Bronchial epithelial cell (primary cell): ENCODE measurements at regions not wholly inside any gene's neighbourhood (a gene's known extent, or its start where the extent isn't known, plus 50 kb on each side); places are given as distances from the start of the nearest gene placed in this dataset.

Source experiments
- DNase-seq: peaks from one replicate; pipeline ENCODE4 v3.0.0-alpha.2; 2010; ENCODE audit warnings: low read depth
- FAIRE-seq: peaks from 2 replicates; lab custom pipeline; 2011; peaks lifted over from hg19 to GRCh38; lab: Jason Lieb, UNC
- H3K27me3 ChIP-seq: 2 replicates; pipeline ENCODE4 v1.5.1; 2011; ENCODE audit warnings: low read length; ENCODE audit not compliant: control insufficient read depth, insufficient read depth
- H3K36me3 ChIP-seq: 2 replicates; pipeline ENCODE4 v1.5.1; 2011; ENCODE audit warnings: low read length; ENCODE audit not compliant: control insufficient read depth, insufficient read depth
- H3K4me3 ChIP-seq: 2 replicates; pipeline ENCODE4 v1.5.1; 2011; ENCODE audit warnings: mild to moderate bottlenecking, low read depth, low read length, control low read depth
- TF ChIP-seq, protein P1 (sequence below): IDR thresholded peaks from 2 replicates; pipeline ENCODE4 v1.5.1; 2011; ENCODE audit warnings: mild to moderate bottlenecking, moderate library complexity, low read length, control low read depth, inconsistent platforms; ENCODE audit not compliant: insufficient read depth, severe bottlenecking

DNA sequence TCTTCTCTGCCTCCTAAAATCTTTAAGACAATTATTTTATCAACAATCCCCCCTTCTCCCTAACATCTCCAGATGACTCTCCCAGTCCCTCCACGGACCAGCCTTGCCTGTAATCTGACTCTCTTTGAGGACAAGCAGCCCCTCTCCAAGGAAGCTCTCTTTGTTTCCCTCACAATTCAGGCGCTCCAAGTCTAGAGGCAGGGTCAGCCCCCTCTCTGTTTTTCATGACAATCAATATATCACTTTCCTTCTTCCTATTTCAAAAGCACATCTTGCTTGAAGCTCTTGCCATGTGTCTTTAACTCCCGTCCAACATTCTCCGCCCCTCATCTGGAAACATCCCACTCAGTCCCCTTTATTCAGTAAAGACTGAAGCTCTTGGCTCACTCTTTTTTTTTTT lies 393.4 kb upstream of the SULF2 start:
- TF ChIP-seq, protein P1, sequence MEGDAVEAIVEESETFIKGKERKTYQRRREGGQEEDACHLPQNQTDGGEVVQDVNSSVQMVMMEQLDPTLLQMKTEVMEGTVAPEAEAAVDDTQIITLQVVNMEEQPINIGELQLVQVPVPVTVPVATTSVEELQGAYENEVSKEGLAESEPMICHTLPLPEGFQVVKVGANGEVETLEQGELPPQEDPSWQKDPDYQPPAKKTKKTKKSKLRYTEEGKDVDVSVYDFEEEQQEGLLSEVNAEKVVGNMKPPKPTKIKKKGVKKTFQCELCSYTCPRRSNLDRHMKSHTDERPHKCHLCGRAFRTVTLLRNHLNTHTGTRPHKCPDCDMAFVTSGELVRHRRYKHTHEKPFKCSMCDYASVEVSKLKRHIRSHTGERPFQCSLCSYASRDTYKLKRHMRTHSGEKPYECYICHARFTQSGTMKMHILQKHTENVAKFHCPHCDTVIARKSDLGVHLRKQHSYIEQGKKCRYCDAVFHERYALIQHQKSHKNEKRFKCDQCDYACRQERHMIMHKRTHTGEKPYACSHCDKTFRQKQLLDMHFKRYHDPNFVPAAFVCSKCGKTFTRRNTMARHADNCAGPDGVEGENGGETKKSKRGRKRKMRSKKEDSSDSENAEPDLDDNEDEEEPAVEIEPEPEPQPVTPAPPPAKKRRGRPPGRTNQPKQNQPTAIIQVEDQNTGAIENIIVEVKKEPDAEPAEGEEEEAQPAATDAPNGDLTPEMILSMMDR, result no peak
- H3K27me3 ChIP-seq, result no peaks in the 10 kb centered on the region
- no peak overlapping the region for H3K4me3 ChIP-seq
- DNase-seq, result no peak
- no peak for FAIRE-seq
- no peaks in the 10 kb centered on the region for H3K36me3 ChIP-seq

DNA sequence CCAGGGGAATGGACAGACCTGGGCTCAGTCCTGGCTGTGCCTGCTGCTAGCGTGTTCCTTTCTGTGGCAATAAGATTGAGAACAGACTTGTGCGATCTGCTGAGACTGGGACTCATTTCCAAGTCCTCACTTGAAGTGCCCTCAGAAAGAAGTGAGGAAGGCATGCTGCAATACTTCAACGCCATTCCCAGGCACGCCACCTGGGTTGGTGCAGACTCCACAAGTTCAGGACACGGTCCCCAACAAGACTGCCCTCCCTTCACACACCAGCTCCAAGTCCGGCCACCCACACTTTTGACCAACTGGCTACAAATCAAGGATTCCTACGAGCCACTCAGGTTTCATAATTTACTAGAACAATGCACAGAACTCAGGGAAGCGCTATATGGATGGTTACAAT lies 391.8 kb upstream of the SULF2 start:
- DNase-seq (no peak), FAIRE-seq (no peak)
- TF ChIP-seq, protein P1, result no peak
- Histone ChIP-seq H3K27me3 (peaks cover 2% of the 10 kb centered on the region), H3K36me3 (no peaks in the 10 kb centered on the region), H3K4me3 (no peak overlapping the region)

DNA sequence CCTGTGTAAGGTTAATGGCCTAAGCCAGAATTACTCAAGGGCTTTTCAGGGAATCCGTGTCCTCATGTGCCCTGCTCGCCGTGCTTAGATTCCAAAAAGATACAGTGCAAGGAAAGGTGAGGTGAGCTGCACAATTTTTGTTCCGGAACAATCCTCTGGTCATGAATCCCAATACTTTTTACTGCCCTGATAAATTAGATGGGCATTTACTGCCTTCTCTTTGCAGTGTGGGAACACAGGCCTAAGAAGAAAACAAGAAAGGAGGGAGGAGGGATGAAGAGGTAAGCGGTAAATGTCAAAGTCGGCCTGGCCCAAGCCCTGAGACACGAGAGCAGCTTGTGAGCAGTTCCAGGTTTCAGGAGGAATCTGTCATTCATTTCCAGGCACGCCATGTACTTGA lies 390.9 kb upstream of the SULF2 start:
- Histone ChIP-seq H3K27me3 (peaks cover 2% of the 10 kb centered on the region), H3K4me3 (no peak overlapping the region), H3K36me3 (no peaks in the 10 kb centered on the region)
- DNase-seq (no peak), FAIRE-seq (no peak)
- TF ChIP-seq, protein P1, result no peak

DNA sequence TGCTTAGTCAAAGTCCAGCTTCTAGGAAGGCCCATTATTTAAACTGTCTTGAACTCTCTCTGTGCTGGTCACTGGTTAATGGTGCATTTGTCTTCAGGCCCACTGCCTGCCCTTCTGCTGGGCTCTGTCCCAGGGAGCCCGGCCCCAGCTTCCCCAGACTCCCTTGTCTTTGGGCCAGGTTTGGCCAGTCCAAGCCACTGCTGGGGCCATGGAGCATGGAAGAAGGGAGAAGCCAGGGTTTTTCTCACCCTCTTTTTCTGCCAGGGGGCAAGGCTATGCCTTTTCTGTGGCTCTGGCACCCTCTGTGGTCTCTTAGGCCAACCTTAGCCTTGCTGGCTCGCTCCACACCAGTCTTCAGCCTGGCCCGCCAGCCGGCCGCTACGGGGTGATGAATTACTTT lies 390.0 kb upstream of the SULF2 start:
- Histone ChIP-seq H3K4me3 (no peak overlapping the region), H3K36me3 (no peaks in the 10 kb centered on the region), H3K27me3 (peaks cover 2% of the 10 kb centered on the region)
- DNase-seq (no peak), FAIRE-seq (no peak)
- TF ChIP-seq, protein P1, result no peak

DNA sequence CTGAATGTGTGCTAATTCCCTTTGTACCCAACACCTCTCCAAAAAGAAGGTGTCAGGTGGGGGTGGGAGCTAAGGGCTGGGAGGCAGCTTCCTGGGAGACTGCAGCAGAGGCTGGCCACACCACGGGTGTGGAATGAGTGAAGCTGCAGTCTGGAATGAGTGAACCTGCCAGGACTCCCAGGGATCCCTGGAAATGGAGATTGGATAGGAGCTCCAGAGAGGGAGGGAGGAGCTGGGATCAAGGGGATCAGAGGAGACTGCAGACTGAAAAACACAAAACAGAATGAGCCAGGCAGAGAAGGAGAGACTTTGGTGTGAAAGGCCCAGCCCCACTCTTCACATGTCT lies 387.0 kb upstream of the SULF2 start:
- no peak for FAIRE-seq
- peaks cover 3% of the 10 kb centered on the region for H3K27me3 ChIP-seq
- no peak for DNase-seq
- TF ChIP-seq, protein P1, result no peak
- H3K36me3 ChIP-seq, result no peaks in the 10 kb centered on the region
- H3K4me3 ChIP-seq, result no peak overlapping the region

DNA sequence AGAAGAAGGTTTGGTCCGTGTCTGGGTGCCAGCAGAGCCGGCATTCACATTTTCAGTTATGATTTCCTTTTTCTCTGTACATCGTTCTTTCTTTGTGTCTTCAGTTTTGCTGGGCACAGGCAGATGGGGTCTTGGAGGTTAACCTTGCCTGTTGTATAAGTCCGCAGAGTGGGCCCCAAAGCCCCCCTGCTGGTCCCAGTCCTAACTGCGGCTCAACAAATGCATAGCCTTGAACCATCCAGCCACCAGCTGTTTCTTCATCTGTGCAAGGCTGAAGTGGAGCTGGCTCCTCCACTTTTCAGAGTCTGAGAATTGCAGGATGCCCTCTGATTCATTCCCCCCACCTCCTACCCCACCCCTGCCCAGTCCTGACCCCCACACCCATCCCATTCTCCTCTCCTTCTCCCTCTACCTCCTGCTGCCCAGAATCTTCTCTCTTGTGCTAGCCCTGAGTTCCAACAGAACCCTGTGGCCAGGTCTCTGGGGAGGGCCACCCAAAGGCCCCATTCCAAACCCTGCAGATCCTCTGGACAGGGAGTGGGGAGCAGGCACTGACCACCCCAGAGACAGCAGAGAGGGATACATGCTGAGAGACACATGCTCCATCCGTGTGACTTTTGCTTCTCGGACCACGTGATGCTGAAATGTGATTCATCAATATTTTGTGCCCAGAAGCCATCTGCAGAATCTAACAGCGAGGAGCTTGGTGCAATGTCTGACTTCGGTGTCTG lies 386.5 kb upstream of the SULF2 start:
- Histone ChIP-seq H3K27me3 (peaks cover 3% of the 10 kb centered on the region), H3K36me3 (no peaks in the 10 kb centered on the region), H3K4me3 (no peak overlapping the region)
- TF ChIP-seq, protein P1, result no peak
- DNase-seq, result no peak
- FAIRE-seq, result no peak
